RWPE1 (cell line): ENCODE measurements at regions not wholly inside any gene's neighbourhood (a gene's known extent, or its start where the extent isn't known, plus 50 kb on each side); places are given as distances from the start of the nearest gene placed in this dataset.

ENCODE experiments used
- CTCF ChIA-PET: fragments of 350-600 bp; sonication (Branson Sonifier 250); formaldehyde crosslinking; extraction: SDS; loops from one replicate; lab custom pipeline; 2021; lab: Yijun Ruan, JAX
- POLR2A ChIA-PET: fragments of 400-600 bp; formaldehyde crosslinking; extraction: SDS; loops from one replicate; lab custom pipeline; 2020; ENCODE audit warnings: antibody characterized with exemption; ENCODE audit not compliant: low non-redundant PET; lab: Yijun Ruan, JAX
- DNase-seq: peaks from one replicate; pipeline ENCODE4 v3.0.0; 2012; ENCODE audit warnings: low spot score
- H3K27ac ChIP-seq: fragments of 450-650 bp; 2 replicates; pipeline ENCODE4 v1.5.1; 2017
- TF ChIP-seq, protein P1 (sequence below): fragments of 450-650 bp; conservative IDR thresholded peaks from 2 replicates; pipeline ENCODE4 v1.5.1; 2017; ENCODE audit warnings: low read depth, mild to moderate bottlenecking

GRCh38 chr5:101989659-101990058, 306.4 kb downstream of the SLCO4C1 start:
- CTCF ChIA-PET = no interaction called here
- H3K27ac ChIP-seq = no peak overlapping the region
- no peak for DNase-seq
- POLR2A ChIA-PET = no interaction called here
- TF ChIP-seq, protein P1, sequence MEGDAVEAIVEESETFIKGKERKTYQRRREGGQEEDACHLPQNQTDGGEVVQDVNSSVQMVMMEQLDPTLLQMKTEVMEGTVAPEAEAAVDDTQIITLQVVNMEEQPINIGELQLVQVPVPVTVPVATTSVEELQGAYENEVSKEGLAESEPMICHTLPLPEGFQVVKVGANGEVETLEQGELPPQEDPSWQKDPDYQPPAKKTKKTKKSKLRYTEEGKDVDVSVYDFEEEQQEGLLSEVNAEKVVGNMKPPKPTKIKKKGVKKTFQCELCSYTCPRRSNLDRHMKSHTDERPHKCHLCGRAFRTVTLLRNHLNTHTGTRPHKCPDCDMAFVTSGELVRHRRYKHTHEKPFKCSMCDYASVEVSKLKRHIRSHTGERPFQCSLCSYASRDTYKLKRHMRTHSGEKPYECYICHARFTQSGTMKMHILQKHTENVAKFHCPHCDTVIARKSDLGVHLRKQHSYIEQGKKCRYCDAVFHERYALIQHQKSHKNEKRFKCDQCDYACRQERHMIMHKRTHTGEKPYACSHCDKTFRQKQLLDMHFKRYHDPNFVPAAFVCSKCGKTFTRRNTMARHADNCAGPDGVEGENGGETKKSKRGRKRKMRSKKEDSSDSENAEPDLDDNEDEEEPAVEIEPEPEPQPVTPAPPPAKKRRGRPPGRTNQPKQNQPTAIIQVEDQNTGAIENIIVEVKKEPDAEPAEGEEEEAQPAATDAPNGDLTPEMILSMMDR = no peak

DNA sequence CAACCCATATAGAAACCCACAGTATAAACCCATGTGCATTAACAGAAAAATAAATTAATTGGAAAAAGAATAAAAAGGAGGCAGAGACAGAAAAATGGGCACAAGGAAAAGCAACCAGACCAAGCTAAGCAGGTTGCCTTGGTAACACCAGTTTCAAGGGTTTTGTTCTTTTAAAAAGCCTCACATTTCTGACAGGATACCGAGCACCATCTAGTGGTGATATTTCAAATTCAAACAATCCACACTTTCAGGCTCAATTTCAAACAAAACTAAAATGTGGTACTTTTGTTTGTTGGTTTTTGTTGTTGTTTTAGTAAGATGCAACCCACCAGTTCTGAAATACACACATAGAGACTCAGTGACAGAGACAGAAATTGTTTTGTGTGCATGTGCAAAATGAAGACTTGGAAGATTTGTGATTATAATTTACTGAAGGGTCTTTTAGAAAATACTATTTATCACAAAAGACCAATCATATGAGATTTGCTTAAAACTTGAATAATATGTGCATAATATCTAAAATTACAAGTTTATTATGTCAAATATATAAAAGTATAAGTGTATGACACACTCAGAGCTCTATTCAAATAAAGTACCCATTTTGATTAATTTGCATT, 318.2 kb downstream of the SLCO4C1 start:
- CTCF ChIA-PET = interaction anchor here (0.6 to 1.4 kb wide), 7 partner anchors 11 to 1368 kb away, joined by 3 to 5 read pairs (median 3); no protein-coding TSS in a partner anchor
- POLR2A ChIA-PET = no interaction called here
- peak; percentile 32 for DNase-seq
- TF ChIP-seq, protein P1 = peak; percentile 86
- no peak overlapping the region for H3K27ac ChIP-seq

- DNase-seq = no peak
- TF ChIP-seq, protein P1 = no peak
- ChIA-PET CTCF (no interaction called here), POLR2A (no interaction called here)
- no peak overlapping the region for H3K27ac ChIP-seq
Observed at GRCh38 chr5:101976933-101977332, 319.2 kb downstream of the SLCO4C1 start.

DNA sequence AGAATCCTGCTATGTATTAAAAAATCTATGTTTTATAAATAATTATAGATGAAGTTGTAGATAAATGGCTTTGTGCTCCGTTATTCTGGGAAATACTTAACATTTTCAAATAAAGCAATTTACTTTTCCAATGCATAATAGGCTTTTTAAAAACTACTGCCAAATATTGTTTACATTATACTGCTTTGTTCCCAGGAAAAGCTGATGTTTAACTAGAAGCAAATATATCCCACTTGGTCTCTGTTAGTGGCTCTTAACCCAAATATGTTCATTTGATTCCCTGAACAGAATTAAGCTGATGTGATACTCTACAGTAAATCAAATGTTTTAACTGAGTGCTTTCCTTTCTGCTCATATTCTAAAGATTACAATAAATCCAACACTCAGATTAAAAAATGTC, 326.3 kb downstream of the SLCO4C1 start:
- DNase-seq = no peak
- TF ChIP-seq, protein P1 = no peak
- no peak overlapping the region for H3K27ac ChIP-seq
- POLR2A ChIA-PET = no interaction called here
- CTCF ChIA-PET = no interaction called here

- DNase-seq = no peak
- ChIA-PET POLR2A (no interaction called here), CTCF (no interaction called here)
- no peak overlapping the region for H3K27ac ChIP-seq
- TF ChIP-seq, protein P1 = no peak
Observed at GRCh38 chr5:101966476-101966875, 329.6 kb downstream of the SLCO4C1 start.

- ChIA-PET CTCF (no interaction called here), POLR2A (no interaction called here)
- no peak overlapping the region for H3K27ac ChIP-seq
- TF ChIP-seq, protein P1 = no peak
- DNase-seq = no peak
Observed at GRCh38 chr5:101955891-101956290, 340.2 kb downstream of the SLCO4C1 start.
